ENCODE measurements at regions not wholly inside any gene's neighbourhood (a gene's known extent, or its start where the extent isn't known, plus 50 kb on each side); places are given as distances from the start of the nearest gene placed in this dataset.

- Histone ChIP-seq H3K27me3 (ENCODE audit: control insufficient read depth, insufficient read depth, low read length) (no peaks in the 10 kb centered on the region), H3K36me3 (replicated peaks; ENCODE audit: control insufficient read depth, insufficient read depth, low read length) (no peaks in the 10 kb centered on the region), H3K4me3 (ENCODE audit: insufficient read depth, low read depth, low read length) (no peak overlapping the region)
- DNase-seq: no peak
Measured at GRCh38 chr12:92462049-92462448, 240.7 kb upstream of the PLEKHG7 start.

GRCh38 chr12:92459850-92460249 is 242.9 kb upstream of the PLEKHG7 start:
- DNase-seq: no peak
- no peak overlapping the region for H3K4me3 ChIP-seq (ENCODE audit: insufficient read depth, low read depth, low read length)
- no peaks in the 10 kb centered on the region for H3K27me3 ChIP-seq (ENCODE audit: control insufficient read depth, insufficient read depth, low read length)
- H3K36me3 ChIP-seq (replicated peaks; ENCODE audit: control insufficient read depth, insufficient read depth, low read length): no peaks in the 10 kb centered on the region

DNA sequence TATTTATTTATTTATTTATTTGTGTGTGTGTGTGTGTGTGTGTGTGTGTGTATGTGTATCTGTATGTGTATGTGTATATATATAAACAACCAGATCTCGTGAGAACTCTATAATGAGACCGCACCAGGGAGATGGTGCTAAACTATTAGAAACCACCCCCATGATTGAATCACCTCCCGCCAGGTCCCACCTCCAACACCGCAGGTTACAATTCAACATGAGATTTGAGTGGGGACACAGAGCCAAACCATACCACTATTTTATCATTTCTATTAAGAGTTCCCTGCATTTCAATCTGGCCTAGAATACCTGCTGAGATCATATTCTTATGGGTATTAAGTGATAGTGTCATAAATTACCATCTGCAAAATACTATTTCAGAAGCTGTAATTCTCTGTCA is 243.8 kb upstream of the PLEKHG7 start:
- DNase-seq: no peak
- H3K27me3 ChIP-seq (ENCODE audit: control insufficient read depth, insufficient read depth, low read length): no peaks in the 10 kb centered on the region
- H3K4me3 ChIP-seq (ENCODE audit: insufficient read depth, low read depth, low read length): no peak overlapping the region
- no peaks in the 10 kb centered on the region for H3K36me3 ChIP-seq (replicated peaks; ENCODE audit: control insufficient read depth, insufficient read depth, low read length)

- no peak overlapping the region for H3K4me3 ChIP-seq (ENCODE audit: insufficient read depth, low read depth, low read length)
- no peak for DNase-seq
- no peaks in the 10 kb centered on the region for H3K36me3 ChIP-seq (replicated peaks; ENCODE audit: control insufficient read depth, insufficient read depth, low read length)
- no peaks in the 10 kb centered on the region for H3K27me3 ChIP-seq (ENCODE audit: control insufficient read depth, insufficient read depth, low read length)
Measured at GRCh38 chr12:92457458-92458180, 245.2 kb upstream of the PLEKHG7 start.

GRCh38 chr12:92452763-92453162 is 250.0 kb upstream of the PLEKHG7 start:
- Histone ChIP-seq H3K36me3 (replicated peaks; ENCODE audit: control insufficient read depth, insufficient read depth, low read length) (no peaks in the 10 kb centered on the region), H3K27me3 (ENCODE audit: control insufficient read depth, insufficient read depth, low read length) (no peaks in the 10 kb centered on the region), H3K4me3 (ENCODE audit: insufficient read depth, low read depth, low read length) (no peak overlapping the region)
- DNase-seq: no peak

DNA sequence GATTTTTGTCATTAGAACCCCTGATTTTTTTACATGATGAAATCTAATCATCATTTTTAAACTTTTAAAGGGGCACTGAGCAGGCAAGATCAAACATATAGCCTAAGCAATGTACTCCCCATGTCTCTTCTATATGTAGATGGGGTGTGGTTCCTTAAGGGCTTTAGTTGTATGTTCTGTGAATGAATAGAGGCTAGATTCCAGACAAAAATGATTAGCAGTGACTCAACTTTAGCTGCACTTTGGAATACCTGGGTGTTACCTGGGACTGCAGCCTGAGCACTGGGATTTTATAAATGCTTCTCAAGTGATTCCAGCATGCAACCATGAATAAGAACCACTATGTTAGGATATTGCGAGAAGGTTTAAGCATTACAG is 256.7 kb upstream of the PLEKHG7 start:
- Histone ChIP-seq H3K36me3 (replicated peaks; ENCODE audit: control insufficient read depth, insufficient read depth, low read length) (no peaks in the 10 kb centered on the region), H3K27me3 (ENCODE audit: control insufficient read depth, insufficient read depth, low read length) (no peaks in the 10 kb centered on the region), H3K4me3 (ENCODE audit: insufficient read depth, low read depth, low read length) (no peak overlapping the region)
- DNase-seq: no peak

DNA sequence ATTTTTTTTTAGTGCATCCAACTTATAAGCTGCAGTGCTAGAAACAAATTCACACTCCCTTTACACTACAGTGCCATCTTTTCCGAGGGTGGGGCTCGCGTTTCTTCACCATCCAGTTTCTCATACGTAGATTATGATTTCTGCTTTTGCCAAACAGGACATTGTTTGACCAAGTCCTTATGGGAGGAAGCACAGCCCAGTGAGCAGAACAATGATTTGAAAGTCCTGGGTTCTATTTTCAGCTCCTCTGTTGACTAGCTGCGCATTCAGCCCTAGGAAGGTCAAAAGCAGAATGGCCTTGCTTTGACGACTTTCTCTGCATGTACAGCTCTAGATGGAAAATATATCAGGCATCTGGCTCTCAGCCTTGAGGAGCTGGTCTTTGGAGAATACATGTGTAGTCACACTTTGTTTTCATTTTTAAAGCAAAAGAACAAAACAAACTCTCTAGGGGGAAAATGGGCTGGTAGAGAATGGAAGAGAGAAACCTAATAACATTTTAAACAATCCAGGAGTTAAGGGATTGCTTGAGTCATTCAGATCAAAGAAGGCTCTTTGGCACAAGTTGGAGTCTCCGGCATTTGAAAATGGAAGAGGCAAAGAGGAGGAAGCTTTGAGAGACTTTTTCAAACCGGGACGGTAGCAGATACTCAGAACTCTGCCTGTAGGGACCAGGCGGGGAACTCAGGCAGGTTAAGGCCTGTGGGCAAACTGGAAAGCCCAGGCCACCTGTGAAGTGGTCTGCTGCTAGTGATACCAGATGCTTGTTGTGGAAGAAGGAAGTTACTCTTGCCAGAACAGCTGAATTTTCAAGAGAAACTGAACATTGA is 257.3 kb upstream of the PLEKHG7 start:
- Histone ChIP-seq H3K27me3 (ENCODE audit: control insufficient read depth, insufficient read depth, low read length) (no peaks in the 10 kb centered on the region), H3K4me3 (ENCODE audit: insufficient read depth, low read depth, low read length) (no peak overlapping the region), H3K36me3 (replicated peaks; ENCODE audit: control insufficient read depth, insufficient read depth, low read length) (no peaks in the 10 kb centered on the region)
- DNase-seq: no peak

- no peak overlapping the region for H3K4me3 ChIP-seq (ENCODE audit: insufficient read depth, low read depth, low read length)
- no peaks in the 10 kb centered on the region for H3K36me3 ChIP-seq (replicated peaks; ENCODE audit: control insufficient read depth, insufficient read depth, low read length)
- no peaks in the 10 kb centered on the region for H3K27me3 ChIP-seq (ENCODE audit: control insufficient read depth, insufficient read depth, low read length)
- no peak for DNase-seq
Measured at GRCh38 chr12:92444763-92445162, 258.0 kb upstream of the PLEKHG7 start.

DNA sequence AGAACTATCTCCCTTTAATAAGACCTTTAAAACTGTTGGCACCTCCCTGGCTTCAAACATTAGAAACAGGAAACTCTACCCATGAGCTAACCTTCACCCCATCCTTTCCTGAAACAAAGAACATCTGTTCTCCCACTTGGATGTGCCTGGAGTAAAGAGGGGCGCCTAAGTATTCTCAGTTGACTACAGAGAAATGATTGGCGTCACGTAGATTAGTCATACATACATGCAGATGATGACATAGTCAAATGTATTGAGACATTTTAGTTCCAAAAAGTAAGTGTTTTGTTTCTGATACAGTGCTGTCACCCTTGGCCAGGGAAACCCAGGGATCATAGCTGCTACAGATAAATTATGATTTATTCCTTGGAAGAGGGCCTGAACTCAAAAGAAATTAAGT is 260.0 kb upstream of the PLEKHG7 start:
- H3K4me3 ChIP-seq (ENCODE audit: insufficient read depth, low read depth, low read length): no peak overlapping the region
- H3K27me3 ChIP-seq (ENCODE audit: control insufficient read depth, insufficient read depth, low read length): no peaks in the 10 kb centered on the region
- DNase-seq: no peak
- H3K36me3 ChIP-seq (replicated peaks; ENCODE audit: control insufficient read depth, insufficient read depth, low read length): no peaks in the 10 kb centered on the region

DNA sequence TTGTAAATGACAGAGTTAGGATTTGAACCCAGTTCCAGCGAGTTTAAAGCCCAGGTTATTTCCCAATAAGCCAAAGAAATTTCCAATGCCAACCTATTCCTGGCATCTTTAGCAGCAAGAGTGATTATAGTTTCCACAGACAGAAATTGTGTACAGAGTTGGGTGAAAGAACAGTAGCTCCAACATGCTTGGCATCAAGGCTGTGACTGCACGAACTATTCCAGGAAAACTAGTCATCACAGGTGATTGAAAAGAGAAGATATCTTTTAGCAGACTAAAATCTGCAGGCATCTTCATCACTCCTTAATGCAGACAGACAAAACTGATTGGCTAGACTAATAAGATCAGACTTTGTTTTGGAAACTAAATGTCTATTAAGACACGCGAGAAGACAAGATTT is 262.7 kb upstream of the PLEKHG7 start:
- no peak for DNase-seq
- no peaks in the 10 kb centered on the region for H3K27me3 ChIP-seq (ENCODE audit: control insufficient read depth, insufficient read depth, low read length)
- H3K4me3 ChIP-seq (ENCODE audit: insufficient read depth, low read depth, low read length): no peak overlapping the region
- H3K36me3 ChIP-seq (replicated peaks; ENCODE audit: control insufficient read depth, insufficient read depth, low read length): no peaks in the 10 kb centered on the region

DNA sequence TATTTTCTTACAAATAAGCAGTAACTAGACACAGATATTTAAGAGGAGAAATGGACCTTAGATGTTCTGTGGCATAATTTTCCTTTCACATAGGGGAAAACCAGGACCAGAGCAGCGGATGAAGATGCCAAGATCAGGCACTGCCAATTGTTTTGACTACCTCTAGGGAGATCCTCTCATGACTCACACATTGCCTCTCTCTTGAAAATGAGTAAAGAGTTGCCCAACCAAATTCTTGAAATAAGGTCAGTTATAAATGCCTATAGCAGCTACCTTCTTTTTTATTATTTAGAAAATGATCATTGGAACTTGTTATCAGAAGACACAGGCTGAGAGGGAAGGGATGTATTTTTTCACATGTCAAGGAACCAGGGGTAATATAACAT is 263.4 kb upstream of the PLEKHG7 start:
- Histone ChIP-seq H3K4me3 (ENCODE audit: insufficient read depth, low read depth, low read length) (no peak overlapping the region), H3K27me3 (ENCODE audit: control insufficient read depth, insufficient read depth, low read length) (no peaks in the 10 kb centered on the region), H3K36me3 (replicated peaks; ENCODE audit: control insufficient read depth, insufficient read depth, low read length) (no peaks in the 10 kb centered on the region)
- no peak for DNase-seq

GRCh38 chr12:92438641-92439419 is 264.0 kb upstream of the PLEKHG7 start:
- no peak for DNase-seq
- Histone ChIP-seq H3K36me3 (replicated peaks; ENCODE audit: control insufficient read depth, insufficient read depth, low read length) (no peaks in the 10 kb centered on the region), H3K4me3 (ENCODE audit: insufficient read depth, low read depth, low read length) (no peak overlapping the region), H3K27me3 (ENCODE audit: control insufficient read depth, insufficient read depth, low read length) (no peaks in the 10 kb centered on the region)

DNA sequence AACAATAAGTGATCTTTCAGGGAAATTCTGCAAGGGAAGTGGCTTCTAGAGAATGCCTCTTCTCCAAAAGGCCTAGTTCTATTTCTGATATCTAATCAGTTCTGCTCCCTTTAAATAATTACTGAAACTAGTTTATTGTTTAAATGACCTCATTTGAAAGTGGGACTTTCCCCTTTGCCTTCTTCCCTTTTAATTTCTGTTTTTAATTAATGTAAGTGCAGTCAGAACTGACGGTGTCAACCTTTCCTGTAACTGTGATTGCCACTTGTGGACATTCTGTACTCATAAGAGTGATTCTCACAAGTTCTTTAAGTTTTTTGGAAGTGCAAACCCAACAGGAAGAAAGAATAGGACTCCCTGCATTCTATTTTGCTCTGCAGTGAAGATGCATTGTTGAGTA is 265.3 kb upstream of the PLEKHG7 start:
- no peaks in the 10 kb centered on the region for H3K27me3 ChIP-seq (ENCODE audit: control insufficient read depth, insufficient read depth, low read length)
- no peaks in the 10 kb centered on the region for H3K36me3 ChIP-seq (replicated peaks; ENCODE audit: control insufficient read depth, insufficient read depth, low read length)
- DNase-seq: no peak
- no peak overlapping the region for H3K4me3 ChIP-seq (ENCODE audit: insufficient read depth, low read depth, low read length)

DNA sequence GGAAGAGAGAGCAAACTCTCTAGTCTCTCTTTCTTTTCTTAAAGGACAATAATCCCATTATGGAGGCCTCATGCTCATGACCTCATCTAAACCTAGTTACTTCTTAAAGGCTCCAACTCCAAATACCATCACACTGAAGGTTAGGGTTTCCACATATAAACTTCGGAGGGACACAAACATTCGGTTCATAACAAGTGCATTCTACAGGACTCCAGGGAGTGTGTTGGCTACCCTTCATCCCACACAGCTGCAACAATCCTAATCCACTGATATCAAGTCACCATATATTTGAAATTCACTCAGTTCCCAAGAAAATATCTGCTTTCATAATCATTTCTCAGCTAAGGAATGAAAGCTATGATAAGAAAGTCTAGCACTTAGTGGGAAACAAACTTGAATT is 265.9 kb upstream of the PLEKHG7 start:
- Histone ChIP-seq H3K4me3 (ENCODE audit: insufficient read depth, low read depth, low read length) (no peak overlapping the region), H3K36me3 (replicated peaks; ENCODE audit: control insufficient read depth, insufficient read depth, low read length) (no peaks in the 10 kb centered on the region), H3K27me3 (ENCODE audit: control insufficient read depth, insufficient read depth, low read length) (no peaks in the 10 kb centered on the region)
- no peak for DNase-seq

DNA sequence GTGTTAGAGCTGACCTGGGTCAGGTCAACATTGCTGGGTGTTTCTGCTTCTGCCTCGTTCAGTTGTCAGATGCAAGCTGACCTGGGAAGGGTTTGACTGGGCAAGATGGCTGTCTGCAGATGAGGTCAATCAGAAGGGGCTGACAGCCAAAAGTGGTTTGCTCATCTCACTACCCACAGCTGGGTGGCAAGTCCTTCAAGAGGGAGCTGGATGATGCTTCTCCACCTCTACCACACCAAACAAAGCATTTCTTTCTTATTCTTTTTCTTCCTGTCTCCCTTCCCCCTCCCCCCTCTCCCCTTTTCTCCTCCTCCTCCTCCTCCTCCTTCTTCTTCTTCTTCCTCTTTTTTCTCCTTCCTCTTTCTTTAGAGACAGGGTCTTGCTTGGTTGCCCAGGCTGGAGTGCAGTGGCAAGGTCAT is 268.2 kb upstream of the PLEKHG7 start:
- Histone ChIP-seq H3K27me3 (ENCODE audit: control insufficient read depth, insufficient read depth, low read length) (no peaks in the 10 kb centered on the region), H3K36me3 (replicated peaks; ENCODE audit: control insufficient read depth, insufficient read depth, low read length) (no peaks in the 10 kb centered on the region), H3K4me3 (ENCODE audit: insufficient read depth, low read depth, low read length) (no peak overlapping the region)
- DNase-seq: no peak

All from H7 (cell line).